Caco-2 (cell line): ENCODE measurements at regions not wholly inside any gene's neighbourhood (a gene's known extent, or its start where the extent isn't known, plus 50 kb on each side); places are given as distances from the start of the nearest gene placed in this dataset.

ENCODE experiments used
- BruUV-seq: library from RNA; stranded (reverse); fragments of 400-500 nt; replicated peaks from 2 replicates; lab custom pipeline; 2021; lab: Mats Ljungman, UMichigan
- CTCF ChIA-PET: fragments of 300-600 bp; sonication (Branson Sonifier 250); formaldehyde crosslinking; loops from one replicate; lab custom pipeline; 2022; ENCODE audit warnings: antibody characterized with exemption; lab: Charles Lee
- POLR2A ChIA-PET: fragments of 300-600 bp; sonication (Branson Sonifier 250); formaldehyde crosslinking; loops from one replicate; lab custom pipeline; 2022; ENCODE audit warnings: antibody characterized with exemption; lab: Charles Lee
- DNase-seq, 2 experiments: peaks; one replicate each; pipeline versions ENCODE4 v3.0.0 to v3.0.0-alpha.2; 2020 to 2022
- H3K27me3 ChIP-seq: replicated peaks from 2 replicates; pipeline ENCODE4 v1.6.0; 2011; ENCODE audit warnings: low read length; ENCODE audit not compliant: control insufficient read depth, insufficient read depth
- H3K36me3 ChIP-seq: 2 replicates; pipeline ENCODE4 v1.5.1; 2011; ENCODE audit warnings: low read length; ENCODE audit not compliant: control insufficient read depth, insufficient read depth
- H3K4me1 ChIP-seq: fragments of 250-450 bp; sonication (Bioruptor Pico); 2 replicates; pipeline ENCODE4 v1.5.1; 2020; ENCODE audit warnings: mild to moderate bottlenecking
- H3K4me3 ChIP-seq: 2 replicates; pipeline ENCODE4 v1.5.1; 2011; ENCODE audit warnings: low read depth, mild to moderate bottlenecking, control low read depth, low read length
- H3K9me3 ChIP-seq: fragments of 250-450 bp; sonication (Bioruptor Pico); 2 replicates; pipeline ENCODE4 v1.5.1; 2020; ENCODE audit warnings: mild to moderate bottlenecking, moderate library complexity
- H3K27ac Mint-ChIP-seq: one replicate; pipeline ENCODE4 v1.8.0; 2022; ENCODE audit warnings: mixed read lengths; ENCODE audit not compliant: unreplicated experiment
- H3K27me3 Mint-ChIP-seq: one replicate; pipeline ENCODE4 v1.8.0; 2022; ENCODE audit warnings: mixed read lengths; ENCODE audit not compliant: insufficient read depth, unreplicated experiment
- H3K36me3 Mint-ChIP-seq: one replicate; pipeline ENCODE4 v1.8.0; 2022; ENCODE audit warnings: mild to moderate bottlenecking, mixed read lengths; ENCODE audit not compliant: insufficient read depth, unreplicated experiment
- H3K4me1 Mint-ChIP-seq: one replicate; pipeline ENCODE4 v1.8.0; 2022; ENCODE audit warnings: low read depth, mixed read lengths; ENCODE audit not compliant: unreplicated experiment
- H3K4me3 Mint-ChIP-seq: one replicate; pipeline ENCODE4 v1.8.0; 2022; ENCODE audit warnings: mild to moderate bottlenecking, moderate library complexity, mixed read lengths; ENCODE audit not compliant: unreplicated experiment
- H3K9me3 Mint-ChIP-seq: one replicate; pipeline ENCODE4 v1.8.0; 2022; ENCODE audit warnings: mixed read lengths; ENCODE audit not compliant: unreplicated experiment
- CTCF ChIP-seq, 2 experiments: fragments of 200-600 bp in 1 of 2; IDR thresholded peaks; 1 replicate in 1 of 2; 2 replicates in 1 of 2; pipeline versions ENCODE4 v1.5.1 to v1.8.0; 2011 to 2022; ENCODE audit warnings: antibody characterized with exemption in 1 of 2, control low read depth in 1 of 2, inconsistent platforms in 1 of 2, low read depth in 1 of 2, low read length in 1 of 2, mild to moderate bottlenecking in 1 of 2, moderate library complexity in 1 of 2; ENCODE audit not compliant: insufficient read depth in 1 of 2, severe bottlenecking in 1 of 2, unreplicated experiment in 1 of 2
- intact Hi-C: fragments of 100-400 bp; cut with micrococcal nuclease; formaldehyde crosslinking; loops from one replicate; pipeline ENCODE4 v1.10.0; 2022; ENCODE audit not compliant: unreplicated experiment

GRCh38 chr1:168431882-168432281 is 111.9 kb downstream of the XCL2 start:
- no peaks in the 10 kb centered on the region for H3K27me3 ChIP-seq
- Mint-ChIP-seq H3K27me3 (no peaks in the 10 kb centered on the region), H3K4me3 (no peak overlapping the region), H3K36me3 (no peaks in the 10 kb centered on the region), H3K4me1 (no peaks in the 10 kb centered on the region), H3K9me3 (no peaks in the 10 kb centered on the region), H3K27ac (no peak overlapping the region)
- no peak for DNase-seq
- BruUV-seq: no TSS peak
- no peaks in the 10 kb centered on the region; the same call in 1 of the 2 replicates for H3K36me3 ChIP-seq
- TF ChIP-seq CTCF (IDR thresholded peaks at IDR 0.05; ENCODE audit: insufficient read depth in 1 of 2, low read depth in 1 of 2, low read length in 1 of 2, severe bottlenecking in 1 of 2, unreplicated experiment in 1 of 2): no peak
- H3K4me3 ChIP-seq: no peak overlapping the region
- H3K9me3 ChIP-seq: no peaks in the 10 kb centered on the region
- ChIA-PET CTCF (interaction anchor here (0.7 kb wide), 1 partner anchor 80 kb away, joined by 3 read pairs; no protein-coding TSS in a partner anchor), POLR2A (no interaction called here)
- H3K4me1 ChIP-seq: no peaks in the 10 kb centered on the region
- intact Hi-C loops: no loop called here

GRCh38 chr1:168430321-168430720 is 113.5 kb downstream of the XCL2 start:
- CTCF ChIA-PET: no interaction called here
- no TSS peak for BruUV-seq
- Histone ChIP-seq H3K4me3 (no peak overlapping the region), H3K27me3 (no peaks in the 10 kb centered on the region), H3K36me3 (no peaks in the 10 kb centered on the region; the same call in 1 of the 2 replicates), H3K9me3 (no peaks in the 10 kb centered on the region), H3K4me1 (no peaks in the 10 kb centered on the region)
- POLR2A ChIA-PET: interaction anchor here (0.6 kb wide), 1 partner anchor 102 kb away, joined by 3 read pairs; no protein-coding TSS in a partner anchor
- Mint-ChIP-seq H3K4me3 (no peak overlapping the region), H3K27me3 (no peaks in the 10 kb centered on the region), H3K4me1 (no peaks in the 10 kb centered on the region), H3K27ac (no peak overlapping the region), H3K9me3 (no peaks in the 10 kb centered on the region), H3K36me3 (no peaks in the 10 kb centered on the region)
- intact Hi-C loops: no loop called here
- no peak for TF ChIP-seq CTCF (IDR thresholded peaks at IDR 0.05; ENCODE audit: insufficient read depth in 1 of 2, low read depth in 1 of 2, low read length in 1 of 2, severe bottlenecking in 1 of 2, unreplicated experiment in 1 of 2)
- DNase-seq: no peak

GRCh38 chr1:168428063-168428731 is 115.6 kb downstream of the XCL2 start:
- ChIA-PET CTCF (no interaction called here), POLR2A (no interaction called here)
- TF ChIP-seq CTCF (IDR thresholded peaks at IDR 0.05; ENCODE audit: insufficient read depth in 1 of 2, low read depth in 1 of 2, low read length in 1 of 2, severe bottlenecking in 1 of 2, unreplicated experiment in 1 of 2): no peak
- intact Hi-C loops: no loop called here
- Histone ChIP-seq H3K27me3 (no peaks in the 10 kb centered on the region), H3K4me3 (no peak overlapping the region), H3K9me3 (no peaks in the 10 kb centered on the region), H3K36me3 (no peaks in the 10 kb centered on the region), H3K4me1 (no peaks in the 10 kb centered on the region)
- Mint-ChIP-seq H3K4me1 (no peaks in the 10 kb centered on the region), H3K4me3 (no peak overlapping the region), H3K27ac (no peak overlapping the region), H3K27me3 (no peaks in the 10 kb centered on the region), H3K9me3 (no peaks in the 10 kb centered on the region), H3K36me3 (no peaks in the 10 kb centered on the region)
- BruUV-seq: no TSS peak
- DNase-seq: no peak
